ENCODE measurements at regions not wholly inside any gene's neighbourhood (a gene's known extent, or its start where the extent isn't known, plus 50 kb on each side); places are given as distances from the start of the nearest gene placed in this dataset.

GRCh38 chrX:23509256-23509655, 158.0 kb upstream of the PRDX4 start:
- TF ChIP-seq EZH2 (IDR thresholded peaks at IDR 0.05): no peak
- TF ChIP-seq POLR2AphosphoS5 (IDR thresholded peaks at IDR 0.05; ENCODE audit: borderline replicate concordance, low read depth, low read length): no peak
